22Rv1 (cell line): ENCODE measurements at regions not wholly inside any gene's neighbourhood (a gene's known extent, or its start where the extent isn't known, plus 50 kb on each side); places are given as distances from the start of the nearest gene placed in this dataset.

Experiments used
- ZFX ChIP-seq: fragments of 450-650 bp; IDR thresholded peaks from 2 replicates; pipeline ENCODE4 v1.6.1; 2017; ENCODE audit warnings: antibody characterized with exemption, borderline replicate concordance
- TF ChIP-seq, protein P1 (sequence below): fragments of 450-650 bp; IDR thresholded peaks from 2 replicates; pipeline ENCODE4 v1.5.1; 2017; ENCODE audit warnings: mild to moderate bottlenecking

DNA sequence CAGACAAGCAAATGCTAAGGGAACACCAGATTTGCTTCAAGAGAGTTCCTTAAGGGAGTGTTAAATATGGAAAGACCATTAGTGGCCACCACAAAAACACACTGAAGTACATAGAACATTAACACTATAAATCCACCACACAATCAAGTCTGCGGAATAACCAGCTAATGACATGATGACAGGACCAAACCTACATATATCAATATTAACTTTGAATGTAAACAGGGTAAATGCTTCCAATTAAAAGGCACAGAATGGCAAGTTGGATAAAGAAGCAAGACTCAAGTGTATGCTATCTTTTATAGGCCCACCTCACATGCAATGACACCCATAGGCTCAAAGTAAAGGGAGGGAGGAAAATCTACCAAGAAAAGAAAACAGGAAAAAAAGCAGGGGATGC lies 291.3 kb downstream of the COG6 start:
- TF ChIP-seq, protein P1, sequence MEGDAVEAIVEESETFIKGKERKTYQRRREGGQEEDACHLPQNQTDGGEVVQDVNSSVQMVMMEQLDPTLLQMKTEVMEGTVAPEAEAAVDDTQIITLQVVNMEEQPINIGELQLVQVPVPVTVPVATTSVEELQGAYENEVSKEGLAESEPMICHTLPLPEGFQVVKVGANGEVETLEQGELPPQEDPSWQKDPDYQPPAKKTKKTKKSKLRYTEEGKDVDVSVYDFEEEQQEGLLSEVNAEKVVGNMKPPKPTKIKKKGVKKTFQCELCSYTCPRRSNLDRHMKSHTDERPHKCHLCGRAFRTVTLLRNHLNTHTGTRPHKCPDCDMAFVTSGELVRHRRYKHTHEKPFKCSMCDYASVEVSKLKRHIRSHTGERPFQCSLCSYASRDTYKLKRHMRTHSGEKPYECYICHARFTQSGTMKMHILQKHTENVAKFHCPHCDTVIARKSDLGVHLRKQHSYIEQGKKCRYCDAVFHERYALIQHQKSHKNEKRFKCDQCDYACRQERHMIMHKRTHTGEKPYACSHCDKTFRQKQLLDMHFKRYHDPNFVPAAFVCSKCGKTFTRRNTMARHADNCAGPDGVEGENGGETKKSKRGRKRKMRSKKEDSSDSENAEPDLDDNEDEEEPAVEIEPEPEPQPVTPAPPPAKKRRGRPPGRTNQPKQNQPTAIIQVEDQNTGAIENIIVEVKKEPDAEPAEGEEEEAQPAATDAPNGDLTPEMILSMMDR = no peak
- TF ChIP-seq ZFX = no peak
